HEK293 (cell line): ENCODE measurements at regions not wholly inside any gene's neighbourhood (a gene's known extent, or its start where the extent isn't known, plus 50 kb on each side); places are given as distances from the start of the nearest gene placed in this dataset.

Source experiments
- BCL11B ChIP-seq: fragments of 450-650 bp; formaldehyde crosslinking; IDR thresholded peaks from 2 replicates; pipeline ENCODE4 v1.5.1; 2016; ENCODE audit warnings: low read depth, missing biosample characterization, missing genetic modification characterization
- ZBTB17 ChIP-seq: fragments of 450-650 bp; formaldehyde crosslinking; IDR thresholded peaks from 2 replicates; pipeline ENCODE4 v1.5.1; 2016; ENCODE audit warnings: missing biosample characterization, missing genetic modification characterization
- ZFP37 ChIP-seq: fragments of 450-650 bp; formaldehyde crosslinking; IDR thresholded peaks from 2 replicates; pipeline ENCODE4 v1.5.1; 2016; ENCODE audit warnings: missing biosample characterization, missing genetic modification characterization
- ZNF146 ChIP-seq: fragments of 450-650 bp; formaldehyde crosslinking; IDR thresholded peaks from 2 replicates; pipeline ENCODE4 v1.5.1; 2016; ENCODE audit warnings: missing biosample characterization, missing genetic modification characterization
- ZNF311 ChIP-seq: fragments of 450-650 bp; formaldehyde crosslinking; IDR thresholded peaks from 2 replicates; pipeline ENCODE4 v1.5.1; 2017; ENCODE audit warnings: missing biosample characterization, missing genetic modification characterization, borderline replicate concordance
- ZNF350 ChIP-seq: fragments of 450-650 bp; formaldehyde crosslinking; IDR thresholded peaks from 2 replicates; pipeline ENCODE4 v1.5.0; 2017; ENCODE audit warnings: missing biosample characterization, mild to moderate bottlenecking, missing genetic modification characterization
- TF ChIP-seq, protein P1 (sequence below): fragments of 450-650 bp; formaldehyde crosslinking; IDR thresholded peaks from 2 replicates; pipeline ENCODE4 v1.5.1; 2016; ENCODE audit warnings: missing biosample characterization, missing genetic modification characterization
- TF ChIP-seq, protein P2 (sequence below): fragments of 450-650 bp; formaldehyde crosslinking; IDR thresholded peaks from 2 replicates; pipeline ENCODE4 v1.5.1; 2017; ENCODE audit warnings: missing biosample characterization, missing genetic modification characterization

DNA sequence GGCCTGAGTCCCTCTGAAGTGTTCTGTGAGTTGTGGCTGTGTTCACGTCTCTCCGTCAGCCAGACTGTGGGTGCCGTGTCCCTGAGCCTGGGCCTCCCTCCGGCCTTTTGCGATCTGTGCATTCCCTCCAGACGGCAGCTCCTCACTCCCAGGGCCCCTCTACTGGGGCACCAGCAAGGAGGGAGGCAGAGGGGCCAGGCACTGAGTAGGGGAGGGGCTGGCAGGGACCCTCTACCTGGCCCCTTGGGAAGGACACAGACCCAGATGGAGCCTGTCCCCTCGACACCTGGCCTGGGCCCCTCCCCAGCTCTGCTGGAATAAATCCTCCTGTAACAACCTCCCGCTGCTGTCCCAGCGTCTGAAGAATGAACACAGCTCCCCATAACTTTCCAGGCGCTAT, 110.0 kb upstream of the NKX1-1 start:
- TF ChIP-seq, protein P1, sequence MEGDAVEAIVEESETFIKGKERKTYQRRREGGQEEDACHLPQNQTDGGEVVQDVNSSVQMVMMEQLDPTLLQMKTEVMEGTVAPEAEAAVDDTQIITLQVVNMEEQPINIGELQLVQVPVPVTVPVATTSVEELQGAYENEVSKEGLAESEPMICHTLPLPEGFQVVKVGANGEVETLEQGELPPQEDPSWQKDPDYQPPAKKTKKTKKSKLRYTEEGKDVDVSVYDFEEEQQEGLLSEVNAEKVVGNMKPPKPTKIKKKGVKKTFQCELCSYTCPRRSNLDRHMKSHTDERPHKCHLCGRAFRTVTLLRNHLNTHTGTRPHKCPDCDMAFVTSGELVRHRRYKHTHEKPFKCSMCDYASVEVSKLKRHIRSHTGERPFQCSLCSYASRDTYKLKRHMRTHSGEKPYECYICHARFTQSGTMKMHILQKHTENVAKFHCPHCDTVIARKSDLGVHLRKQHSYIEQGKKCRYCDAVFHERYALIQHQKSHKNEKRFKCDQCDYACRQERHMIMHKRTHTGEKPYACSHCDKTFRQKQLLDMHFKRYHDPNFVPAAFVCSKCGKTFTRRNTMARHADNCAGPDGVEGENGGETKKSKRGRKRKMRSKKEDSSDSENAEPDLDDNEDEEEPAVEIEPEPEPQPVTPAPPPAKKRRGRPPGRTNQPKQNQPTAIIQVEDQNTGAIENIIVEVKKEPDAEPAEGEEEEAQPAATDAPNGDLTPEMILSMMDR (tag by site-specific recombination): no peak
- TF ChIP-seq ZNF146 (tag by site-specific recombination): no peak
- no peak for TF ChIP-seq ZBTB17
- TF ChIP-seq ZNF350 (tag by site-specific recombination): no peak
- TF ChIP-seq ZFP37: no peak
- TF ChIP-seq BCL11B (tag by site-specific recombination): no peak
- TF ChIP-seq, protein P2, sequence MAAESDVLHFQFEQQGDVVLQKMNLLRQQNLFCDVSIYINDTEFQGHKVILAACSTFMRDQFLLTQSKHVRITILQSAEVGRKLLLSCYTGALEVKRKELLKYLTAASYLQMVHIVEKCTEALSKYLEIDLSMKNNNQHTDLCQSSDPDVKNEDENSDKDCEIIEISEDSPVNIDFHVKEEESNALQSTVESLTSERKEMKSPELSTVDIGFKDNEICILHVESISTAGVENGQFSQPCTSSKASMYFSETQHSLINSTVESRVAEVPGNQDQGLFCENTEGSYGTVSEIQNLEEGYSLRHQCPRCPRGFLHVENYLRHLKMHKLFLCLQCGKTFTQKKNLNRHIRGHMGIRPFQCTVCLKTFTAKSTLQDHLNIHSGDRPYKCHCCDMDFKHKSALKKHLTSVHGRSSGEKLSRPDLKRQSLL: no peak
- TF ChIP-seq ZNF311 (tag by site-specific recombination): no peak
